Adipose tissue (tissue), 3 donors: ENCODE measurements at regions not wholly inside any gene's neighbourhood (a gene's known extent, or its start where the extent isn't known, plus 50 kb on each side); places are given as distances from the start of the nearest gene placed in this dataset.
"Not testable (repeated sequence)": the region's sequence is repeated elsewhere in the genome, so short reads cannot be mapped to it uniquely, and the experiment has no call there.

Experiments
- H3K27ac ChIP-seq: one replicate; pipeline ENCODE4 v1.5.1; 2013; ENCODE audit warnings: low read depth, low read length
- WGBS, 3 donors: extraction: QIAGEN DNeasy Blood & Tissue Kit; methylation state at CpG; one replicate each; pipeline ENCODE4 v1.1.7; 2013; 5-methylcytosine and 5-hydroxymethylcytosine counted together
- donor health status: healthy with polysubstance abuse.
- donor health status: Bipolar disorder and iron deficiency.
- donor health status: healthy.

DNA sequence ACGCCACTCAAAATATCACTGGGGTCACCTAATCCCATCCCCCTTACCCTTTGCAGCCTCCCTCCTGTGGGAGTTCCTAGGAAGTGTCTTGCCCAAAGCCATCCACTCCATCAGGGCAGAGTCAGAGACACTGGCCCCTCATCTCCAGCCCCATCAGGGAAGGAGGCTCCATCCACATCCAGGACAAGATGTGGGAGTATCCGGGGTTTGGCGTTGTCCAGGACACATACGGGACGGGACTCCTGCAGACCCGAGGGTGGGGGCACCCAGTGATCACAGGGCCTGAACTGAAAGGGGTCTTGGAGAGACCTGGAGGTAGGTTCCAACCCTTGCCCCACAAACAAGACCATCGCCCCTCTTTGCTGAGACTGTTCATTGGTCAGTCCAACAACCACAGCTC, 348.2 kb downstream of the MATN1 start:
- 72 to 73% (median 73%) methylated on average over 7 of the region's 7 CpGs for WGBS, 3 donors

DNA sequence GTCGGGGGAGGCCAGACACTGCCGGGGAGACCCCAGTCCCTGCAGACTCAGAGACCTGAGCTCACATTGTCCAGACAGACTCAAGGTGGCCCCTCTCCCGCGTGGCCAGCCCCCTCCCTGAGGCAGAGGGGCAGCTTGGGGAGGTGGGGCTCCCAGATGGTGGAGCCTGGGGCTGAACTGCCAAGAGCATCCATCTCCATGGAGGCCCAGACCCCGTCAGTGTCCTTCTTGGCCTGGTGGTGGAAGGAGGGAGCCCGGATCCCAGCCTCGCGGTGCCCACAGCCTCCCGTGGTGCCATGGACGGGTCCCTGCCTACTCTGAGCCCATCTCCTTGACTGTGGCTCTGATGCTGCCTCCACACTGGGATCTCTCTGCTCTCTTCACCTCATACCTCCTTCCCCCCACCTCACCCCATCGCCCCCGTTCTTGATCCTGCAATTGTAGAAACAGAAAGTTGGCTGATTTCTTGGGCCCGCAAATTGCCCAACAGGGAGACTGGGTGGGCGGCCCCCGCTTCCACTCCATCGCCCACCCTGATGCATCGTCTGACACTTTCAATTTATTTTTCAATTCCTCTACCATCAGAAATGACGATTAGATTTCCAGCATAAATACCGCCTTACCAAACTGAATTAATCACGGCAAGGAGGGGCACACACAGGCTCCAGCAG, 348.9 kb downstream of the MATN1 start:
- 81 to 89% (median 85%) methylated on average over 20 of the region's 20 CpGs for WGBS, 3 donors
- no peak overlapping the region for H3K27ac ChIP-seq

More for the DNA sequence above, 348.2 kb downstream of the MATN1 start:
- H3K27ac ChIP-seq = no peak overlapping the region

DNA sequence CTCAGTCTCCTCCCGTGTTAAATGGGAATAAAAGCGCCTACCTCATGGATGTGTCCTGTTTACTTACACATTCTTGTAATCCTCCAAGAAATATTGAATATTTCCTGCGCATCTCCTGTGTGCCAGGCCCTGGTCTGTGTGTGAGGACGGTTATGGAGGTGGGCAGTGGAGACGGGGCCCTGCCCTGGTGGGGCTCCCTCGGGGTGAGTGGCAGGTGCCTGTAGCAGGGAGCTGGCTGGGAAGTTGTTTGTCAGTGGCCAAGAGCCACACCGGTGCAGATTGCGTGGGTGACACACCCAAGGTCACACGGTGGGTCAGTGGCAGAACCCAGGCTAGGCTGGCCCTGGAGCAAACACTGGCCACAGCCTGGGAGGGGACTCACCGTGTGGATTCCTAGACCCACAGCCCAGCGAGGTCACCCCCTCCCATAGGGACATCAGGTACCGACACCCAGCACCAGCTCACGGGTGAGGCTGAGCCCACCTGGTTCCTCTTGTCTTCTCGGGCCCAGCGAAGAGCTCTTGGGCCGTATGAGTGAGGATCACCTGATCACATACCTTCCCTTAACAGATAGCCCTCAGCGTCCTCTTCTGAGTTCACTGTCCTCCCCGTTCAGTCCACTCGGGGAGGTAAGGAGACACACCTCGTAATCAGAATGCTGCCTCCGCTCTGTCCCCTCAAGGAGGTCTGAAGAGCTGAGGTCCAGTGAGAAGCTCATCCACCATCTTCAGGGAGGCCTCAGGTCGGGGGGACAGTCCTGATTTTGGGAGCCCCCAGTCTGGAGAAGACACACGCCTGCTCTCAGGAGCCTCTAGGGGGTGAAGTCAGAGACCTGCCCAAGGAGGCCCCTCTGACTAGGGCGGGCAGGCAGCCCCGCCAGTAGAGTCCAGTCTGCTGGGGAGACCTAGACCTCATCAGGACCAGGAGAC, 349.6 kb downstream of the MATN1 start:
- 69 to 82% (median 75%) methylated on average over 25 of the region's 25 CpGs for WGBS, 3 donors
- H3K27ac ChIP-seq = no peak overlapping the region

DNA sequence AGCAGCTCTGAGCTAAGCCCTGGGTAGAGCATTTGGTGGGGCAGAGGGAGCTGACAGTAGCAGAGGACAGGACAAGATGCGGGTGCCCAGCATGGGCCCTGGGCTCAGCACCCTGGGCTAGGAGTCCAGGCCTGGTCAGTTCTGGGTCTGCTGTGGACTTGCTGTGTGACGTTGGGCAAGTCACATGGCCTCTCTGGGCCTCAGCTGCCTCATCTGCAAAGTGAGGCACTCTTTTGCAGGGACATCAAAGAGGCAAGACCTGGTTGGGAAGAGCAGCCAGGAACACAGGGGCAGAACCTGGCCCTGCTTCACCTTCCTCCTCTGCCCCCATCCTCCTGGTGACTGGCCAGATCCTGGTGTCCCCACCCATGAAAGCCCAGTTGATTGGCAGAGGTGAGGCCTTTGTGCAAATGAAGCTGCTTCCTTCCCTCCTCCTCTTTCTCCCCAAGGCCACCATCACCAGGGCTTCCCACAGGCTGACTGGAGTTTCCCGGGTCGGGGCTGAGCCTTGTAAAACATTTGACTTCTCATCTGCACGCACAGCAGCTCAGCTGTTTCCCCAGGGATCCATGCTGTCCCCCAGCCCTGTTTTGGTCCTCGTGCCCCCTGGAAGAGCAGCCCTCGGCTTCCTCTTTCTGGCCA, 350.5 kb downstream of the MATN1 start:
- WGBS, 3 donors = 39 to 55% (median 50%) methylated on average over 7 of the region's 7 CpGs
- no peak overlapping the region for H3K27ac ChIP-seq

DNA sequence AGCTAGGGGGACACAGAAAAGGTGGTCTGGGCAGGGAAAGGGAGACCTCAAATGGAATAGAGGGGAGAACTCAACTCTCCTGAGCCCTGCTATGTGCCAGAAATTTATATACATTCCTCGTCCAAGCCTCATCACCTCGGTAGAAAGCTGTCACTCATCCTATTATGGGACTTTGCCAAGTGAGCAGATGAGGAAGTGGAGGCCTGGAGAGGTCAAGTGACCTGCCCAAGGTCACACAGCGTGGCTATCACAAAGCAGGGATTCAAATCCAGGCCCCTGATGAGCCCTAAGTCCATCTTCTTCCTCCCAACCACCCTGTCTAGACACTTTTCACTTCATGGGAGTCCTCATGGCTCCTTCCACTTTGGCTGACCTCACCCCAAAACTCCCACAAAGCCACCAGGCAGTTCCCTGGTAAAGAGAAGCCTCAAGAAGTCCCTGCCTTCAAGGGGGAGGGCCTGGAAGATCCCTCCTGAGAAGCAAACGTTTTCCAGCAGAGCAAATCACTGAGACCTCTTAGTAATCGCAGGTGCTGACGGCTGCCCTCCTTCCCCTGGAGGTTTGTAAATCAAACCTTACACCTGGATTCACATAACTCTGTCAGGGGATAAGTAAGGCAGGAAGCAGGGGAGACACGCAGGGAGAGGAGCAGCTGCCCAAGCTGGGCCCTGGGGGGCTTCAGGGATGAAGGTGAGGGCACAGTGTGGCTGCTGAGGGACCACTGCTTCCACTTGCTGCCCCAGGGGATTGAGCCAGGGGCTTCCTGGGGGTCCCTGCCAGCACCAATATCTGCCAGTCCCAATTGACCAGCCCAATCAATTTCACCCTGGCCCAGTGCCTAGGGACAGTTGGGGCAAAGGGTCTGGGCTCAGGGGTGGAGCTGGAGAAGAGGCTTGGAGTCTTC, 351.2 kb downstream of the MATN1 start:
- H3K27ac ChIP-seq = no peak overlapping the region
- WGBS, 3 donors = 50 to 65% (median 52%) methylated on average over 7 of the region's 7 CpGs

DNA sequence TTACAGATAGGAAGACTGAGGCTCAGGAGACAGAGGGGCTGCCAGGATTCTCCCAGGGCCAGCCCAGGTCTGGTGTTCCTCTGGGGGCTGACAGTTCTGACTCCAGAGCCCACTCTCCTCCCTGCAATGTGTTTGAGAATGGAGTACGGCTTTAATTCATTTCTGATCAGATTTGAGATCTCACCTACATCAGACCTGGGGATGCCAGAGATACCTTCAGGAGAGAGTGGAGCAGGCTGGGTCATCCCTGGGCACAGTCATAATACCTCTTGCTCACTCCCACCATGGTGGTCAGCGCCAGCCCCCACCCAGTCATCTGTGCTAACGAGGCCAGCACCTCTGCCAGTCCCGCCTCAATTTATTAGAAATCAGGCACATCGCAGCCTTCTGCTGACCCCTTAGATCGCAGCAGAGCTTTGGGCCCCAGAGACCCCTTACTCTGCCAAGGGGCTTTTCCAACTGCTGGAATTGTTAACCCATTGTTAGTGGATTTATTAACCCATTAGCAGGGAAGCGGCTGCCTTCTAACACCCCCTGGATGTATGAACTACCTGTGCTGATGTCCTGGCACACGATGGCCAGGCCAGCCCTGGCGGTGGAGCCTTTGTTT, 352.1 kb downstream of the MATN1 start:
- 75 to 81% (median 80%) methylated on average over 9 of the region's 9 CpGs for WGBS, 3 donors
- no peak overlapping the region for H3K27ac ChIP-seq

DNA sequence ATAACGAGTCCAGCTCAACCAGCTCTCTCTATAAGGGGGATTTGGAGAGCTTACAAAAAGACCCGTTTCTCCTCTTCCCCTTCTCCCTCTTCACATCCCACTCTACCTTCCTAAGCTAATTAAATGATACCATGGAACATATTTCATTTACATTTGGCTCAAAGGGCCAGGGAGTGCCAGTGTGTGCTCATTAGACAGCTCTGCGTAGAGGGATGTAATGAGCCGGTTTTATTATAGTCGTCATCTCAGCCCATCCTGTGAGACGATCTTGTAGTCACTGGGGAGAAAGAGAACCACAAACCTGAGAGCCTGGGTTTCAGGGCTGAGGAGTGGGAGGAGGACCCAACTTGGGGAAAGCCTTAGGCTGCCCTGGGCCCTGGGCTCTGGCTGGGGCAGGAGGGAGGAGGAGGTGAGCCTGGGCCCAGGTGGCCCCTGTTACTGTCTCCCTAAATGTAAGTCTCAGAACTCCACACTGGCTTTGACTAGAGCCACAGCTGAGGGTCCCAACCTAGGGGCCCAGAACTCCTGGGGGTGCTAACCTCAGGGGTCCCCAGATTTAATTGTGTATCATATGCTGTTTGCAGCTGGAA, 354.6 kb downstream of the MATN1 start:
- H3K27ac ChIP-seq = no peak overlapping the region
- WGBS, 3 donors = 57 to 62% (median 61%) methylated on average over 6 of the region's 6 CpGs

DNA sequence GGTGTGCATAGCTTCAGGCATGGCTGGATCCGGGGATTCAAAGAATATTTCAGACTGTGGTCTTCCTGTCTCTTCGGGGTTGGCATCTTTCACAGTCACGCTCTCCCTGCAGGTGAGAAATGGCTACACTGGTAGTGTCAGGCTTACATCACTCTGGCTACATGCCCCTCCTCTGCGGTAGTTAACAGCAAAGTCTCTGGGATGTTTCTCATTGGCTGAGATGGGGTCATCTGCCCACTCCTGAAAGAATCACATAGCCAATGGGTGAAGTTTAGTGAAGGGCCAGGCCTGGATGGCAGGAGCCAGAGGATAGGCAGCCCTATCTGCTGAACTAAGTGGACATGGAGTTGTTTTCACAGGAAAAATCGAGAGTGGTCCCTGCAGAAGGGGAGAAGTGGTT, 356.5 kb downstream of the MATN1 start:
- H3K27ac ChIP-seq = no peak overlapping the region
- WGBS, 3 donors = 59 to 72% (median 68%) methylated on average over 5 of the region's 5 CpGs

DNA sequence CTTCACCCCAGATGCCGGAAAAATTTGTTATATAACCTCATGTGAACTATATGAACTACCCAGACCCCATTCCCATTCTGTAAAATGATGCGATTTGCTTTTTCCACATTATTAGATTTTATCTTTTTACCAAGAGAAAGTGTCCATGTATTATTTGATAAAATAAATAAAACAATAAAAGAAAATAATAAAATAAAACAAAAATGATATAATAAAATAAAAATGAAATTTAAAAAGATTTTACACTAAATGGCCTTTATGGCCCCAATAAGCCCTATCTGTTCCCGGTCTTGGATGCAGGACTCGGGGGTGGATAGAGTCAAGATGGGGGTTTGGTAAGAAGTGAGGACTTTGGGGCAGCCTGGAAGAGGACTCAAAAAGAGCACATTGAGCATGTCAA, 357.2 kb downstream of the MATN1 start:
- no peak overlapping the region for H3K27ac ChIP-seq
- 84 to 93% (median 89%) methylated on average over 4 of the region's 4 CpGs for WGBS, 3 donors

DNA sequence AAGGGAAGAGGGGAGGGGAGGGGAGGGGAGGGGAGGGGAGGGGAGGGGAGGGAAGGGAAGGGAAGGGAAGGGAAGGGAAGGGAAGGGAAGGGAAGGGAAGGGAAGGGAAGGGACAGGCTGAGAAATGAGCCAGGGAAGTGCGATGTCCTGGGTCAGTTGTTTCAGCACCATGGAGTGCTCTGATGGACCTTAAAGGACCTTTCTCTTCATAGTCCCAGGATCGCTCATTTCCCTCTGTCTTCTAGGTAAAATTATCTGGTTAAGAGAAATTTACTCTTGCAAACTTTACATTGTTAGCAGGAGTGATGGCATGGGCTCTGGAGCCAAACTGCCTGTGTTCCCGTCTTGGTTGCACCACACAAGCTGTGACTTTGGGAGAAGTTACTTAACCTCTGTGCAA, 357.8 kb downstream of the MATN1 start:
- 73 to 81% (median 76%) methylated on average over 3 of the region's 3 CpGs for WGBS, 3 donors
- H3K27ac ChIP-seq = no peak overlapping the region

DNA sequence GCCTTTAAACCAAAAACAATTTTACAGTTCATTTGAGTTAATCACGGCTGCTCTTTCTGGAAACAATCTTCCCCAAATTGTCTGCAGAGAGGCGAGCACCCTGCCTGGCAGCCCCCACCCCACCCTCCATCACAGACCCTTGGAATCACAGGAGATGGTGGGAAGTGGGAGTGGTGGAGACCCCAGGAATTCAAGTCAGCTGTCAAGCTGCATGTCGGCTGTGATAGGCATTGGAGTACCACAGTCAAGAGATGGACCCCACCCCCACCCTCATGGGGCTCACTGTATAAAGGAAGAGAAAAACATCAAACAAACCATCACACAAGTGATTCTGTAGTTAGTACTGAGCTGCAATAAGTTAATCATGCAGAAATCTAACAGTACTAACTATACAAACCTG, 360.4 kb downstream of the MATN1 start:
- H3K27ac ChIP-seq = no peak overlapping the region
- WGBS, 3 donors = 59 to 86% (median 68%) methylated on average over 3 of the region's 3 CpGs

DNA sequence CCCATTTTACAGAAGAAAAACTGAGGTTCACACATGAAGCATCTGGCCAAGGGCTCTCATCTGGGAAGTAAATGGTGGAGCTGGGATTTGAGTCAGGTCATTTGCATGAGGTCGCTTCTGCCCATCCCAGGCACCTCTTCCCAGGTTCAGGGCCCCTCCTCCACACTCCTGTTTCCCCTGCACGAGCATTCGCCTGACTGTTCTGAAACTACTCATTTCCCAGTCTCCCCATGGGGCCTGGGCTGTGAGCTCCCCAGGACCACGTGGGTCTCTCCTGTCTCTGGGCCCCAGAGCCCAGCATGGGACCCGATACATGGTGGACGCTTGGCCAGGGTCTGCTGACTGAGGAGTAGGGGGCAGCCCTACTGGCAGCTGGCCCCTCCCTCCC, 360.8 kb downstream of the MATN1 start:
- no peak overlapping the region for H3K27ac ChIP-seq
- WGBS, 3 donors = 65 to 84% (median 71%) methylated on average over 6 of the region's 6 CpGs

DNA sequence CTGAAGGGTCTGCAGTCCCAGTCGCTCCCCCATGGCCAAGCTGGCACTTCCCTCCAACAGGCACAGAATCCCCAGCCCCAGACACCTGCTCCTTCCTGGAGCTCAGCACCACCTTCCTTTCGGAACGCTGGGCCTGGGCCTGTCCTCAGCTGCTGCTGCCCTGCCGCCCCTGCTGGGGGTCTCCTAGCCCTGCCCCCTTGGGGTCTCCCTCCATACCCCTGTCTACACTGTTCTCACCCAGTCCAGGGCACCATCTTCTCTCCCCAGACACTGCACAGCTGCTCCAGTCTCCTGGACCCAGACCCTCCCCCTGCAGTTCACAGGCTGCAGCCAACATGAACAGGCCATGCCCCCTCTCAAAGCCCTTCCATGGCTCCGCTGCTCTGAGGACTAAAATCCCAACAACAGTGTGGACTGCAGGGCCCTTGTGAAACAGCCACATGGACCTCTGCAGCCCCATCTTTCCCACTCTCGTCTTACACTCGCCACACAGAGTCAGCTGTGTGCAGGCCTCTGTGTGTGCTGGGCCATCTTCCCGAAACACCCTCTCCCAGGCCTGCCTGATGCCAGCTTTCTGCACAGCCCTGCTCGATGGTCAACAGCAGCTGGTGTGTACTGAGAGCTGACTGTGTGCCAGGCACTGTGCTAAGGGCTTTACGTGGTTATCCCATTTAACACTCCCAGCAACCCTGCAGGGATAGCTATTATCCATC, 361.3 kb downstream of the MATN1 start:
- 71 to 84% (median 78%) methylated on average over 10 of the region's 10 CpGs for WGBS, 3 donors
- not testable (repeated sequence) for H3K27ac ChIP-seq

DNA sequence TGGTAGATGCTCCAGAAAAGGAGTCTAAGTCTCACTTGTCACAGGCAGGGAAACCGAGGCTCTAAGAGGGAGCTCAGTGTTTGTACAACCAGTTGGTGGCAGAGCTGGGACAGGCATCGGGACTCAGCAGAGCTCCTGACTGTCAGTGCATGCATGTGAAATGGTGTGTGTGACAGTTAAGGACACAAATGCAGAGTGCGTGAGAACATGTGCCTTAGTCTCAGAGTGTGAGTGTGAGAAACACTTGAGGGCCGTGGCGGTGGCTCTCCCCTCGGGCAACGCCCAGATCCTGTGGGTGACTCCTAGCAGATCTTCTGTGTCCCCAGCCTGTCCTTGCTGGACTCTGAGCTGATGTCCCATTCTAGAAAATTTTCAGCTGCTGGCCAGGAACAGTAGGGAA, 362.6 kb downstream of the MATN1 start:
- 61 to 86% (median 76%) methylated on average over 6 to 7 of the region's 7 CpGs for WGBS, 3 donors
- H3K27ac ChIP-seq = no peak overlapping the region

DNA sequence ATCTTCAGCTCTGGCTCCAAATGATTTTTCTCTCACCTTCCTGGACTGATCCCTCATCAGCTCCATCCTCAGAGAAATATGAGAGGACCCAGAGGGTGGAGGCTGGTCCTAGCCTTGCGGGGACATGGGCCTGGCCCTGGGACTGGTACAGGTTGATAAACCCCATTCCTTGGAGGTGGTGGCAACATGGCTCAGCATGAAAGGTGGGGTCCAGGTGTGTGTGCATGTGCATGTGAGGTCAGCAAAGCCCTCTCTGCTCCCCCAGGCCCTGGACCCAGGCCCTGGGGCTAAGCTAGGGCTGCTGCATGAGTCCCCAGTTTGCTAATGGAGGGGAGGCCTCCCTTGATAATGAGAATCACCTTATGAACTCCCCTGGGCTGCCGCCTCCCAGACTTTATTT, 363.1 kb downstream of the MATN1 start:
- H3K27ac ChIP-seq = no peak overlapping the region
- WGBS, 3 donors = 83 to 92% (median 88%) methylated on average over 2 of the region's 2 CpGs

DNA sequence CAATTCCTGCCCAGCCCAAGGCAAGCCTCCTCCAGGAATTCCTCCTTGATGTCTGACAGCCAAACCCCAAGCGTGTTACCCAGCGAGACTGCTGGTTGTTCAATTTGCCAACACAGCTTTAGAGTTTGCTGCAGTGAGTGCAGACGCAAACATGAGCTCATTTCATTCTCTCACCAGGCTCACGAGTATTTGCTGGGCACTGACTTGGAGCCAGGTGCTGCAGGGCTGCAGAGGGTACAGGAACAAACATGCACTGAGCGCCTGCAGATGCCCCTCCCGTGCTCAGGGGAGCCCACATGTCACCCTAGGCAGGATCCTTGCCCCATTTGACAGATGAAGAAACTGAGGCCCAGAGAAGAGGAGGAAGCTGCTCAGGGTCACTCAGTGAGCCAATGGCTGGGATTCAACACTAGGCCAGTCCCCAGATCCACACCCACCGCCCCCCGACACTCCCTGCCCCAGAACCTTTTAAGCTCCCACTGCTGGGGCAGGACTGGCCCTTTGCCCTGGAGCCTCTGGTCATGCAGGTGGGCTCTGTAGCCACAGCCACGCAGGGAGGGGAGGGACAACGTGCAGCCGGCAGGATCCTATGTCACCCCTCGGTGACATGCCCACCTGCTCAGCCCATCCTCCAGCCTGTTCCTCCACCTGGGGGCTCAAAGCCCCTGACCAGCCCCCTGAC, 363.7 kb downstream of the MATN1 start:
- WGBS, 3 donors = 64 to 73% (median 67%) methylated on average over 11 to 12 of the region's 12 CpGs

DNA sequence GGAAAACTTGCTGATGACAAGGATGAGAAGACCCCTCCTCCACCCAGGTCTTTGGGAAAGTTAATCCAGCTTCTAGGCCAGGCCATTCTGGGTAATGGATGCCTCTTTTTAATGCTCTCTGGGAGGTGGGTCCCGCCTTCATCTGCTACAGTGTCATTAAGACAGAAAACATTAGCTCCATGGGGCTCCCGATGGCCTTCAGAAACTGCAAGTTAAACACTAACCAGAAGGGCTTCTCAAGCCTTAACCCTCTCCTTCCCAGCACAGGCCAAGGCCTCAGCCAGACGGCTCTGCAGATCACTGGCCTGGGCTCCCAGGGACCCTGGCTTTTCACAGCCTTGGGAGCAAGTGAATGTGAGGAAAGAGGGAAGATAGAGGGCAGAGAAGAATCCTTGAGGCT, 364.9 kb downstream of the MATN1 start:
- no peak overlapping the region for H3K27ac ChIP-seq
- 20 to 42% (median 32%) methylated on average over 3 of the region's 3 CpGs for WGBS, 3 donors

More for the DNA sequence above, 363.7 kb downstream of the MATN1 start:
- no peak overlapping the region for H3K27ac ChIP-seq
